Gastroesophageal sphincter (tissue), 3 donors: ENCODE measurements at regions not wholly inside any gene's neighbourhood (a gene's known extent, or its start where the extent isn't known, plus 50 kb on each side); places are given as distances from the start of the nearest gene placed in this dataset.

Source experiments
- CTCF ChIP-seq, 4 experiments: fragments of 200-600 bp in 2 of 4; fragments of 450-650 bp in 2 of 4; sonication (generic) in 1 of 4; IDR thresholded peaks; one replicate each; pipeline ENCODE4 v1.5.1; 2017 to 2019; ENCODE audit warnings: antibody characterized with exemption in 4 of 4, mild to moderate bottlenecking in 2 of 4, moderate library complexity in 2 of 4
- EP300 ChIP-seq: sonication (generic); formaldehyde crosslinking; IDR thresholded peaks from one replicate; pipeline ENCODE4 v1.6.1; 2017; ENCODE audit warnings: antibody characterized with exemption, mild to moderate bottlenecking
- POLR2A ChIP-seq, 2 donors: fragments of 450-650 bp; IDR thresholded peaks; one replicate each; pipeline ENCODE4 v1.6.1; 2017; ENCODE audit warnings: antibody characterized with exemption in 2 of 2, mild to moderate bottlenecking in 2 of 2, moderate library complexity in 1 of 2
- POLR2AphosphoS5 ChIP-seq: sonication (generic); formaldehyde crosslinking; IDR thresholded peaks from one replicate; pipeline ENCODE4 v1.6.1; 2017; ENCODE audit warnings: antibody characterized with exemption

- TF ChIP-seq CTCF (IDR thresholded peaks at IDR 0.05): no peak
- TF ChIP-seq EP300: no peak
- TF ChIP-seq POLR2A (IDR thresholded peaks at IDR 0.05): no peak
- TF ChIP-seq POLR2AphosphoS5: no peak
These were observed 347.6 kb downstream of the KLF5 start for GRCh38 chr13:73406454-73406853.
